ENCODE measurements at regions not wholly inside any gene's neighbourhood (a gene's known extent, or its start where the extent isn't known, plus 50 kb on each side); places are given as distances from the start of the nearest gene placed in this dataset.

DNA sequence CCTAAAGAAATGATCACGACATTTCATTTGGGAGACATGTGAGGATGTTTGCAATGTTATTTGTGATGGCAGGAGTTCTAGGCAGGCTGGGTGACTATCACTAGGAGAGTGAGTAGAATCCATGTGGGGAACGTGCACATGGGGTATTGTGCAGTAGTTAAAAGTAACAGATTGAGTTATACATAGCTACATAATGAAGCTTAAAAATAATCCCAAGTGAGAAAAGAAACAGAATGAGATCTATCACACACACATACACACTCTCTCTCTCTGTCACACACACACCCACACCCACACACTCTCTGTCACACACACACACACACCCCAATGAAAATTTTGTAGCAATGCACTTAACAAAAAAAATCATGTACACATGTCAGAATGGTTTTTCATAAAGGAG is 218.7 kb upstream of the ARG1 start:
- no peak for TF ChIP-seq POLR2AphosphoS5 (IDR thresholded peaks at IDR 0.05; ENCODE audit: borderline replicate concordance, low read depth, low read length)
- TF ChIP-seq EZH2 (IDR thresholded peaks at IDR 0.05): no peak
- no peak for TF ChIP-seq FOXP2 (optimal IDR thresholded peaks at IDR 0.05; ENCODE audit: control extremely low read depth, extremely low read length, insufficient read depth)
